HCT116 (cell line): ENCODE measurements at regions not wholly inside any gene's neighbourhood (a gene's known extent, or its start where the extent isn't known, plus 50 kb on each side); places are given as distances from the start of the nearest gene placed in this dataset.

Experiments used
- ATAC-seq: fragments of 200-7000 bp; cut with Tn5 transposase; 2 replicates; pipeline ENCODE4 v1.9.1; 2020; ENCODE audit warnings: mild to moderate bottlenecking, moderate library complexity
- BruUV-seq: library from RNA; stranded (reverse); fragments of 400-500 nt; replicated peaks from 2 replicates; lab custom pipeline; 2021; lab: Mats Ljungman, UMichigan
- CTCF ChIA-PET: fragments of 300-600 bp; sonication (Branson Sonifier 250); formaldehyde crosslinking; loops from one replicate; lab custom pipeline; 2021; ENCODE audit warnings: antibody characterized with exemption; lab: Charles Lee
- POLR2A ChIA-PET: fragments of 300-600, 350-600 bp; sonication (Branson Sonifier 250); formaldehyde crosslinking; loops from one replicate; lab custom pipeline; 2021; ENCODE audit warnings: antibody characterized with exemption; lab: Charles Lee
- RAD21 ChIA-PET, 2 experiments: fragments of 300-600 bp; sonication (Branson Sonifier 250); formaldehyde crosslinking; loops; one replicate each; lab custom pipeline; 2023; ENCODE audit warnings: low total read pairs in 2 of 2; ENCODE audit not compliant: uncharacterized antibody in 2 of 2, unreplicated experiment in 2 of 2, low non-redundant PET in 1 of 2; lab: Charles Lee
- DNase-seq: peaks from one replicate; pipeline ENCODE4 v3.0.0-alpha.2; 2010; ENCODE audit warnings: low read depth, low spot score
- H2AFZ ChIP-seq: fragments of 200-600 bp; shearing (Covaris generic), sonication (generic); 2 replicates; pipeline ENCODE4 v1.6.1; 2017; ENCODE audit warnings: low read depth, mixed run types, mixed read lengths, antibody characterized with exemption, low read length; ENCODE audit not compliant: poor library complexity, severe bottlenecking
- H3K27ac ChIP-seq: 2 replicates; pipeline ENCODE4 v1.5.1; 2012; ENCODE audit warnings: low read depth, low read length
- H3K27me3 ChIP-seq: fragments of 200-600 bp; sonication (generic); 2 replicates; pipeline ENCODE4 v1.6.1; 2016; ENCODE audit warnings: mixed run types, low read length, mixed read lengths; ENCODE audit not compliant: insufficient read depth
- H3K36me3 ChIP-seq, 2 experiments: fragments of 200-500 bp in 1 of 2; fragments of 200-600 bp in 1 of 2; sonication (Bioruptor generic) in 1 of 2; sonication (generic) in 1 of 2; 2 replicates each; pipeline versions ENCODE4 v1.5.1 to v1.6.1; 2014 to 2016; ENCODE audit warnings: low read length in 2 of 2, inconsistent platforms in 1 of 2, mixed read lengths in 1 of 2, mixed run types in 1 of 2; ENCODE audit not compliant: insufficient read depth in 2 of 2, control insufficient read depth in 1 of 2
- H3K4me1 ChIP-seq, 2 experiments: fragments of 200-600 bp in 1 of 2; sonication (generic) in 1 of 2; 2 replicates each; pipeline versions ENCODE4 v1.5.1 to v1.6.1; 2012 to 2017; ENCODE audit warnings: low read length in 2 of 2, inconsistent platforms in 1 of 2, mild to moderate bottlenecking in 1 of 2, mixed read lengths in 1 of 2, mixed run types in 1 of 2, moderate library complexity in 1 of 2; ENCODE audit not compliant: insufficient read depth in 2 of 2, control insufficient read depth in 1 of 2
- H3K4me2 ChIP-seq: fragments of 200-600 bp; sonication (generic); 2 replicates; pipeline ENCODE4 v1.6.1; 2017; ENCODE audit warnings: mixed run types, low read length, mixed read lengths
- H3K4me3 ChIP-seq, 2 experiments: fragments of 200-600 bp in 1 of 2; sonication (generic) in 1 of 2; replicated peaks in 1 of 2; 2 replicates each; pipeline ENCODE4 v1.5.1; 2011 to 2016; ENCODE audit warnings: low read length in 2 of 2, control low read depth in 1 of 2, low read depth in 1 of 2, mild to moderate bottlenecking in 1 of 2, mixed read lengths in 1 of 2, mixed run types in 1 of 2
- H3K79me2 ChIP-seq: fragments of 200-600 bp; sonication (generic); 2 replicates; pipeline ENCODE4 v1.6.1; 2017; ENCODE audit warnings: mild to moderate bottlenecking, mixed run types, low read length, moderate library complexity, mixed read lengths; ENCODE audit not compliant: insufficient read depth
- H3K9ac ChIP-seq: fragments of 200-600 bp; sonication (generic); 2 replicates; pipeline ENCODE4 v1.6.1; 2016; ENCODE audit warnings: low read length, mixed read lengths
- H3K9me2 ChIP-seq: fragments of 200-600 bp; sonication (generic), shearing (Covaris generic); 2 replicates; pipeline ENCODE4 v1.6.1; 2017; ENCODE audit warnings: mixed run types, mild to moderate bottlenecking, moderate library complexity; ENCODE audit not compliant: insufficient read depth
- H3K9me3 ChIP-seq, 2 experiments: fragments of 200-500 bp in 1 of 2; fragments of 200-600 bp in 1 of 2; sonication (Bioruptor generic) in 1 of 2; sonication (generic) in 1 of 2; 2 replicates each; pipeline ENCODE4 v1.6.1; 2014 to 2017; ENCODE audit warnings: low read length in 2 of 2, mixed read lengths in 2 of 2, inconsistent platforms in 1 of 2, low read depth in 1 of 2, mild to moderate bottlenecking in 1 of 2, mixed run types in 1 of 2, moderate library complexity in 1 of 2; ENCODE audit not compliant: control insufficient read depth in 1 of 2, insufficient read depth in 1 of 2
- H4K20me1 ChIP-seq: fragments of 200-600 bp; sonication (generic), shearing (Covaris generic); 2 replicates; pipeline ENCODE4 v1.6.1; 2017; ENCODE audit warnings: mixed run types, mild to moderate bottlenecking, moderate library complexity; ENCODE audit not compliant: insufficient read depth
- CBX3 ChIP-seq: IDR thresholded peaks from 2 replicates; pipeline ENCODE4 v1.6.1; 2012; ENCODE audit warnings: low read depth
- CEBPB ChIP-seq: IDR thresholded peaks from 2 replicates; pipeline ENCODE4 v1.6.1; 2012; ENCODE audit warnings: low read depth
- CTCF ChIP-seq, 3 experiments: fragments of 200-600 bp in 1 of 3; sonication (generic) in 1 of 3; IDR thresholded peaks in 2 of 3; conservative IDR thresholded peaks in 1 of 3; 2 replicates each; pipeline ENCODE4 v1.5.1; 2012 to 2017; ENCODE audit warnings: low read depth in 2 of 3, low read length in 2 of 3, antibody characterized with exemption in 1 of 3, borderline replicate concordance in 1 of 3, control low read depth in 1 of 3, mild to moderate bottlenecking in 1 of 3, mixed read lengths in 1 of 3, mixed run types in 1 of 3, moderate library complexity in 1 of 3; ENCODE audit not compliant: insufficient read depth in 1 of 3
- EGR1 ChIP-seq: IDR thresholded peaks from 2 replicates; pipeline ENCODE4 v1.6.1; 2012; ENCODE audit warnings: low read depth
- ELF1 ChIP-seq: IDR thresholded peaks from 2 replicates; pipeline ENCODE4 v1.6.1; 2012; ENCODE audit warnings: low read depth, borderline replicate concordance
- EZH2 ChIP-seq: fragments of 200-600 bp; sonication (generic); IDR thresholded peaks from 2 replicates; pipeline ENCODE4 v1.6.1; 2017; ENCODE audit warnings: antibody characterized with exemption, mixed run types
- EZH2phosphoT487 ChIP-seq: fragments of 200-600 bp; IDR thresholded peaks from 2 replicates; pipeline ENCODE4 v1.6.1; 2018; ENCODE audit warnings: antibody characterized with exemption, borderline replicate concordance
- JUND ChIP-seq: IDR thresholded peaks from 2 replicates; pipeline ENCODE4 v1.6.1; 2012
- POLR2AphosphoS5 ChIP-seq: IDR thresholded peaks from 2 replicates; pipeline ENCODE4 v1.6.1; 2011; ENCODE audit warnings: mild to moderate bottlenecking, low read depth, low read length, moderate library complexity
- REST ChIP-seq: IDR thresholded peaks from 2 replicates; pipeline ENCODE4 v1.6.1; 2012; ENCODE audit warnings: low read depth
- SIN3A ChIP-seq: IDR thresholded peaks from 2 replicates; pipeline ENCODE4 v1.6.1; 2012; ENCODE audit warnings: low read depth
- SRF ChIP-seq: IDR thresholded peaks from 2 replicates; pipeline ENCODE4 v1.6.1; 2012; ENCODE audit warnings: low read depth
- TCF7L2 ChIP-seq: IDR thresholded peaks from 2 replicates; pipeline ENCODE4 v1.7.0; 2011; ENCODE audit warnings: borderline replicate concordance, inconsistent platforms; ENCODE audit not compliant: insufficient read depth, insufficient read length; ENCODE audit errors: extremely low read depth
- YY1 ChIP-seq: IDR thresholded peaks from 2 replicates; pipeline ENCODE4 v1.6.1; 2011; ENCODE audit warnings: low read length, low read depth, moderate library complexity, mild to moderate bottlenecking; ENCODE audit not compliant: insufficient replicate concordance; ENCODE audit errors: extremely low read depth
- ZFX ChIP-seq: fragments of 450-650 bp; IDR thresholded peaks from 2 replicates; pipeline ENCODE4 v1.6.1; 2017
- ZNF274 ChIP-seq: fragments of 200-500 bp; sonication (Bioruptor generic); IDR thresholded peaks from 2 replicates; pipeline ENCODE4 v1.6.1; 2014; ENCODE audit warnings: mild to moderate bottlenecking, low read depth, low read length, inconsistent platforms
- intact Hi-C: fragments of 100-400 bp; cut with micrococcal nuclease; formaldehyde crosslinking; loops from 2 replicates; pipeline ENCODE4 v1.10.0; 2022
- TF ChIP-seq, protein P1 (sequence below): IDR thresholded peaks from 2 replicates; pipeline ENCODE4 v1.6.1; 2011; ENCODE audit warnings: mild to moderate bottlenecking, low read length, moderate library complexity; ENCODE audit not compliant: insufficient replicate concordance; ENCODE audit errors: extremely low read depth

GRCh38 chr4:66307641-66308438 is 637.6 kb upstream of the EPHA5 start:
- Histone ChIP-seq H3K9ac (no peak overlapping the region), H3K4me1 (no peaks in the 10 kb centered on the region), H3K9me3 (peaks cover 2 to 16% of the 10 kb centered on the region in 2 experiments; a peak in 2 of 4 replicates), H3K9me2 (no peaks in the 10 kb centered on the region), H3K27ac (no peak overlapping the region), H2AFZ (no peak overlapping the region), H3K4me2 (no peak overlapping the region), H3K27me3 (no peaks in the 10 kb centered on the region), H3K4me3 (no peak overlapping the region), H3K79me2 (no peaks in the 10 kb centered on the region), H3K36me3 (no peaks in the 10 kb centered on the region; a peak in 1 of 4 replicates), H4K20me1 (no peaks in the 10 kb centered on the region)
- no peak for DNase-seq
- intact Hi-C loops: no loop called here
- no peak for TF ChIP-seq POLR2AphosphoS5
- TF ChIP-seq JUND: no peak
- TF ChIP-seq EZH2: no peak
- no peak for TF ChIP-seq CTCF (IDR thresholded peaks at IDR 0.05 in 2 of 3, conservative IDR thresholded peaks at IDR 0.05 in 1 of 3; ENCODE audit: borderline replicate concordance in 1 of 3, insufficient read depth in 1 of 3, low read depth in 2 of 3, low read length in 2 of 3)
- TF ChIP-seq TCF7L2: no peak
- no peak for TF ChIP-seq ELF1
- no peak for TF ChIP-seq SIN3A
- no peak for TF ChIP-seq CBX3
- TF ChIP-seq, protein P1, sequence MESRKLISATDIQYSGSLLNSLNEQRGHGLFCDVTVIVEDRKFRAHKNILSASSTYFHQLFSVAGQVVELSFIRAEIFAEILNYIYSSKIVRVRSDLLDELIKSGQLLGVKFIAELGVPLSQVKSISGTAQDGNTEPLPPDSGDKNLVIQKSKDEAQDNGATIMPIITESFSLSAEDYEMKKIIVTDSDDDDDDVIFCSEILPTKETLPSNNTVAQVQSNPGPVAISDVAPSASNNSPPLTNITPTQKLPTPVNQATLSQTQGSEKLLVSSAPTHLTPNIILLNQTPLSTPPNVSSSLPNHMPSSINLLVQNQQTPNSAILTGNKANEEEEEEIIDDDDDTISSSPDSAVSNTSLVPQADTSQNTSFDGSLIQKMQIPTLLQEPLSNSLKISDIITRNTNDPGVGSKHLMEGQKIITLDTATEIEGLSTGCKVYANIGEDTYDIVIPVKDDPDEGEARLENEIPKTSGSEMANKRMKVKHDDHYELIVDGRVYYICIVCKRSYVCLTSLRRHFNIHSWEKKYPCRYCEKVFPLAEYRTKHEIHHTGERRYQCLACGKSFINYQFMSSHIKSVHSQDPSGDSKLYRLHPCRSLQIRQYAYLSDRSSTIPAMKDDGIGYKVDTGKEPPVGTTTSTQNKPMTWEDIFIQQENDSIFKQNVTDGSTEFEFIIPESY: no peak
- TF ChIP-seq CEBPB: no peak
- no peak for TF ChIP-seq ZFX
- no peak for TF ChIP-seq YY1
- TF ChIP-seq REST: no peak
- TF ChIP-seq EZH2phosphoT487: no peak
- TF ChIP-seq EGR1: no peak
- TF ChIP-seq ZNF274: no peak
- no peak for TF ChIP-seq SRF
- ChIA-PET POLR2A (no interaction called here), RAD21 (no interaction called here), CTCF (no interaction called here)
- no TSS peak for BruUV-seq
- no peak for ATAC-seq
